GM18498 (cell line): ENCODE measurements at regions not wholly inside any gene's neighbourhood (a gene's known extent, or its start where the extent isn't known, plus 50 kb on each side); places are given as distances from the start of the nearest gene placed in this dataset.
"Not testable (repeated sequence)": the region's sequence is repeated elsewhere in the genome, so short reads cannot be mapped to it uniquely, and the experiment has no call there.

Experiments used
- ATAC-seq: cut with Tn5 transposase; IDR thresholded peaks from one replicate; pipeline ENCODE4 v1.9.1; 2021; ENCODE audit warnings: mild to moderate bottlenecking, moderate library complexity; ENCODE audit not compliant: unreplicated experiment

- ATAC-seq = no peak
Measured at GRCh38 chr18:33820517-33821371, 242.7 kb downstream of the ASXL3 start.

DNA sequence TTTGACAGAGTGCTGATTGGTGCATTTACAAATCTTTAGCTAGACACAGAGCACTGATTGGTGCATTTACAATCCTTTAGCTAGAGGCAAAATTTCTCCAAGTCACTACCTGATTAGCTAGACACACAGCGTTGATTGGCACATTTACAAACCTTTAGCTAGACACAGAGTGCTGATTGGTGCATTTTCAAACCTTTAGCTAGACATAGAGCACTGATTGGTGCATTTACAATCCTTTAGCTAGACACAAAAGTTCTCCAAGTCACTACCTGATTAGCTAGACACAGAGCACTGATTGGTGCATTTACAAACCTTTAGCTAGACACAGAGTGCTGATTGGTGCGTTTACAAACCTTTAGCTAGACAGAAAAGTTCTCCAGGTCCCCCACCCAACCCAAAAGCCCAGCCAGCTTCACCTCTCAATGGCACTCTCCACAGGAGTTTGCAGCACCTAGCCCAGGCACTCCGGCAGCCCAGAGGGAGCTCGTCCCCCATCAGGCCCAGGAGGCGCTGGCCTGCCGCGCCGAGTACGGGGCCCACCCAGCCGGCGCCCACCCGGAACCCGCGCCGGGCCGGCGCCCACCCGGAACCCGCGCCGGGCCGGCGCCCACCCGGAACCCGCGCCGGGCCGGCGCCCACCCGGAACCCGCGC lies 241.8 kb downstream of the ASXL3 start:
- not testable (repeated sequence) for ATAC-seq

DNA sequence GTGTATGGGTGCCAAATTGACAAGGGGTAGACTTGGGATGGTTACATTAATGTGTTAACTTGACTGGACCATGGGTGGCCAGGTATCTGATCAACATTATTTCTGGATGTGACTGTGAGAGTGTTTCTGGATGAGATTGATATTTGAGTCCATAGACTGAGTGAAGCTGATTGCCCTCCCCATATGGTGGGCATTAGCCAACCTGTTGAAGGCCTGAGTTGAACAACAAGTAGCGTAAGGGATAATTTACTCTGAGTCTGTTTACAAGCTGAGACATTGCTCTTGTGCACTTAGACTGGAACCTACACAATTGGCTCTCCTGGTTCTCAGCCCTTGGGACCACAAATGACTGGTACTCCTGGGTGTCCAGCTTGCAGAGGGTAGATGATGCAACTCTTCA lies 240.1 kb downstream of the ASXL3 start:
- no peak for ATAC-seq

- no peak for ATAC-seq
Measured at GRCh38 chr18:33817096-33817495, 239.1 kb downstream of the ASXL3 start.

- ATAC-seq = no peak
Measured at GRCh38 chr18:33814546-33814945, 236.5 kb downstream of the ASXL3 start.

DNA sequence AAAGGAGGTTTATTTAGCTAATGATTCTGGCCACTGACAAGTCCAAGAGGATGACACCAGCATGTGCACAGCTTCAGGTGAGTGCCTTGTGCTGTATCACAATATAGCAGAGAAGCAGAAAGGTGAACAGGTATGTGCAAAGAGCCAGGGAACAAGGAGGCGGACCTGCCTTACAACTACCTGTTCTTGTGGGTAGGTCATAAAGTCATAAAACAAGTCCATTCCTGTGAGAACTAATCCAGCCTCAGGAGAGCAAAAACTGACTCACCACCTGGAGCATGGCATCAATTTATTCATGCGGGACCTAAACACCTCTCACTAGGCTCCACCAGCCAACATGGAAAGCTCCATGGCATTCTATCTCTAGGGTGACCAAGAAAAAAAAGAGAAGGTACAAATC lies 234.2 kb downstream of the ASXL3 start:
- ATAC-seq = no peak

GRCh38 chr18:33805592-33805991 lies 227.6 kb downstream of the ASXL3 start:
- ATAC-seq = no peak

DNA sequence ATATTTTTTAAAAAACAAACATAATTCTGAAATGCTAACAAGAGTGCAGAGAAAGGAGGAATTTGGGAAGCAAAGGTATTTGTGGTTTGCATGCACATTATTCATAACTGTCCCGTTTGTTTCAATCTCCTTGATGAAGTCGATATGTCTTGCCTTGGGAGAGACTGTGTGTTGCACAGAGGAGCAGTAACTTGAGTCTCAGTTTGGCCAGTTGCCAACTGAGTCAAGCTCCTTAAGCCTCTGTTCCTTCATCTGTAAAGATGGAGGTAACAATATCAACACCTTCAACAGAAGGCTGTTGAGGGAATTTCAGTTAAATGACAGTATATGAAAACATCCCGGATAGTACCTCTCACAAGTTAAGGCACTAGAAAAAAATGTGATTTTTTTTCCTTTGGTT lies 226.2 kb downstream of the ASXL3 start:
- no peak for ATAC-seq

- no peak for ATAC-seq
Measured at GRCh38 chr18:33803636-33804035, 225.6 kb downstream of the ASXL3 start.

DNA sequence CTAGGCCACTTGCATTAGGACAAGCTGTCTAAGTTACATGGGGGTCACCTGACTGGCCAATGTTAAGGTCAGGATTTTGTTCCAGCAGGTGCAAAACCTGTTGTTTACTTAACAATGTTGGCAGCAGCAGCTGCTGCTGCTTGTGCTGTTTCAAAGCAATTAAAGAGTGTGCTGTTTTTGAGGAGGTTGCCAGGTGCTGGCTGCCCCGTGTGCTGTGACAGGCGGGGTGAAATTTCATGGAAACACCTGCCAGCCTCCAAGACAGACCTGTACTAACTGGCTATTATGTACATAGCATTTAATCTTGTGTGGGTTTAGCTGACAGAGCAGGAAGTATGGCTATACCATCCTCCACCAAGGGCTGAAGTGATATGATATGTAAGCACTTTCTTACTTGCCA lies 224.9 kb downstream of the ASXL3 start:
- no peak for ATAC-seq
